ENCODE measurements at regions not wholly inside any gene's neighbourhood (a gene's known extent, or its start where the extent isn't known, plus 50 kb on each side); places are given as distances from the start of the nearest gene placed in this dataset.
A peak's percentile ranks its signal among the peaks of the same experiment; 100 is the strongest.
"Not testable (repeated sequence)": the region's sequence is repeated elsewhere in the genome, so short reads cannot be mapped to it uniquely, and the experiment has no call there.

DNA sequence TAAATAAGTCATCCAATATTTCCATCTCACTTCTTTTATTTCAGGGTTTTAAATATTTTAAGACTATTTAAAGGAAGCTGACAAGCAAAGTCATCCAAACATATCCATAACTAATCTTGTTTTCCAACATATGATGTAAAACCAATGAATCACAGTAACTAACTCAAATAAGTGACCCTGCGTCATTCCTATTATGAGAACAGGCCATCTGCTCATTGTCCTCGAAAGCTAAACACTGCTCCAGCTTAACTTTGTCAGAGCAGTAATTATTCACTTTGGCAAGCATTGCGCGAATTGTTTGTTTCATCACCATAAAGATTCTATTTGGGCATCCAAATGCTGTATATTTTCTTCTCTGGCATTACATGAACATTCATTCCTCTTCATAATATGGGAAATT, 99.1 kb downstream of the CAPZA3 start:
- in situ Hi-C loops (cut with HindIII; ENCODE audit: low pct_ligation_motif_present, low pct_unique_long_range_greater_than_20kb, low sequenced_read_pairs) = no loop called here
- DNase-seq = no peak

DNA sequence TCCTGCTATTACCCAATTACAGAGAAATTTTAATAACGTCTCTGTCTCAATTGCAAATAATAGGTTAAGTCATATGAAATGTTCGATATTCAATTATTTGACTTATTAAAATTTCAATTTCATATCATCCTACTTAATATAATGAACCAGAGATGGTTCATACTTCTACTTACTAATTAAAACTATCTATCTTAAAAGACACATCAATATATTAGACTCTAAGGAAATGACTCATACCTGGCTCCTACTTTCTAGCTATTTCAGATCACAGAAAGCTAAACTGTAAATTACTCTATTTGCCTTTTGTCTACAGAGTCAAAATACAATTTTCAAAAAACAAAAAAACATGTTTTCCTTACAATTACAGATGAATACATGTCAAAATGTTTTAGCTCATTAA, 99.6 kb downstream of the CAPZA3 start:
- in situ Hi-C loops (cut with HindIII; ENCODE audit: low pct_ligation_motif_present, low pct_unique_long_range_greater_than_20kb, low sequenced_read_pairs) = no loop called here

DNA sequence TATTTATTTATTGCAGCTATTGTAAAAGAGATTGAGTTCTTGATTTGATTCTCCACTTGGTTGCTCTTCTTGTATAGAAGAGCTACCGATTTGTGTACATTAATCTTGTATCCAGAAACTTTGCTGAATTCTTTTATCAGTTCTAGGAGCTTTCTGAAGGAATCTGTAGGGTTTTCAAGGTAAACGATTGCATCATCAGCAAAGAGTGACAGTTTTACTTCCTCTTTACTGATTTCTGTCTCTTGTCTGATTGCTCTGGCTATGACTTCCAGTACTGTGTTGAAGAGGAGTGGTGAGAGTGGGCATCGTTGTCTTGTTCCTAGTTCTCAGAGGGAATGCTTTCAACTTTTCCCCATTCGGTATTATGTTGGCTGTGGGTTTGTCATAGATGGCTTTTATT, 103.1 kb downstream of the CAPZA3 start:
- in situ Hi-C loops (cut with HindIII; ENCODE audit: low pct_ligation_motif_present, low pct_unique_long_range_greater_than_20kb, low sequenced_read_pairs); DNase-seq: not testable (repeated sequence)

More for the DNA sequence above, 99.6 kb downstream of the CAPZA3 start:
- no peak for DNase-seq

DNA sequence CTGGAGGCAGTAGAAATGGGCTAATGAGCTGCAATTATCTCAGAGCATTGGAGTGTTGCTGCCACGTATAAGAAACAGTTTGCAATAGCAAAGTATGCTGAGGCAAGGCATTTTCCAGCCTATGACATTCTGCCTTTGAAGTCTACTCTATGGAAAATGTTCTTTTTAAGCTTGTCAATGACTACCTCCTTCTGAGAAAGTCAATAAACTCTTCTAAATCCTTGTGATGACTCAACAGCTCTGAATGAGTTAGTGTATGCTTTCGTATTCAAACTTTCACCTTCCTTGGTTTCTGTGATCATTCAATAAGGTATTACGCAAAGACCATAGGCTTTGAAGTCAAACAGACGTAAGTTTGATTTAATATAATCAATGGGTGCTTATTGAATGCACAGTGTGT, 111.2 kb downstream of the CAPZA3 start:
- in situ Hi-C loops (cut with HindIII; ENCODE audit: low pct_ligation_motif_present, low pct_unique_long_range_greater_than_20kb, low sequenced_read_pairs) = no loop called here
- DNase-seq = no peak

DNA sequence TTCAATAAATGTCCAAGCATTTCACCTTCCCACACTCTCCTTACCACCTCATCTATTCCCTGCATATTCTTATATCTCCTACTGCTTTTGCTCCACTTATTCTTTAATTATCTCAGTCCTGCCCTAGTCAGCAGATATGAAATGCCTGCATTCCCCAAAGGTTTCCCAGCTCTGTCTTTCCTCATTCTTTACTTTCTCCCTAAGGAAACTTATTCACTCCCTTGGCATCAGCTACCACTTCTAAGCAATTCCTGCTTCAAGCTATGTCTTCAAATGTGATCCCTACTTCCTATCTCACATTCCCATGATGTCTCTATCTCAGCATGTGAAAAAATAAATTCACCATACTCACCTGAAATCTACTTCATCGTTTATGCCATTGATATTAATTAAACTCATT, 111.8 kb downstream of the CAPZA3 start:
- no peak for DNase-seq
- in situ Hi-C loops (cut with HindIII; ENCODE audit: low pct_ligation_motif_present, low pct_unique_long_range_greater_than_20kb, low sequenced_read_pairs) = no loop called here

DNA sequence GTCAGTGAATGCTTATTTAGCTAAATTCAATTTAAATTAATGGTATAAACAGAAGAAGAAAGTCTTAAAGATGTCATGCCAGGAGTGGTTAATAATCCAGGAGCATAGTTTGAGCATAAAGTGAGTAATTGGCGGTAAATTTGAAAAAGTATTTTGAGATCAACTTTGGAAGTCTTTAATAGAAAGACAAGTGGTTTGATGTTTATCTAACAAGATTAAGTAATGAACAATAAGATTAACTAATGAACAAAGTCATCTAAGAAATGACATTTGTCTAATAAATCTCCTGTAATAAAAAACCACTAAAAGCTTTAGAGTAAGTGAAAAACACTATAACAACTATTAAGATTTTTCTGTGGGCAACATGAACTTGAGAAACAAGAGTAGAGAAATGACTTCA, 112.8 kb downstream of the CAPZA3 start:
- in situ Hi-C loops (cut with HindIII; ENCODE audit: low pct_ligation_motif_present, low pct_unique_long_range_greater_than_20kb, low sequenced_read_pairs) = no loop called here
- no peak for DNase-seq

DNA sequence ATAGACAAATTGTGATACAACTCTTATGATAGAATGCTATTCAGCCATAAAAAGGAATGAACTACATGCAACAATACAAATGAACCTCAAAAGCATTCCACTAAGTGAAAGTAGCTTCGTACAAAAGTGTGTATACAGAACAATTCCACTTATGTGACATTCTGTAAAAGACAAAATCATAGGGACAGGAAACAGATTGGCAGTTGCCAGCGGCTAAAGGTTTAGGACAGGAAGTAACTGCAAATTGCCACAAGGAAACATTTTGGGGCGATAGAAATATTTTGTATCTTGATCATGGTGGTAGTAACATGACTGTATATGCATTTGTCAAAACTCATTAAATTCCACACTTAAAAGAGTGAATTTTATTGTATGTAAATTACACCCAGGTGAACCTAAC, 113.4 kb downstream of the CAPZA3 start:
- in situ Hi-C loops (cut with HindIII; ENCODE audit: low pct_ligation_motif_present, low pct_unique_long_range_greater_than_20kb, low sequenced_read_pairs) = no loop called here
- no peak for DNase-seq

DNA sequence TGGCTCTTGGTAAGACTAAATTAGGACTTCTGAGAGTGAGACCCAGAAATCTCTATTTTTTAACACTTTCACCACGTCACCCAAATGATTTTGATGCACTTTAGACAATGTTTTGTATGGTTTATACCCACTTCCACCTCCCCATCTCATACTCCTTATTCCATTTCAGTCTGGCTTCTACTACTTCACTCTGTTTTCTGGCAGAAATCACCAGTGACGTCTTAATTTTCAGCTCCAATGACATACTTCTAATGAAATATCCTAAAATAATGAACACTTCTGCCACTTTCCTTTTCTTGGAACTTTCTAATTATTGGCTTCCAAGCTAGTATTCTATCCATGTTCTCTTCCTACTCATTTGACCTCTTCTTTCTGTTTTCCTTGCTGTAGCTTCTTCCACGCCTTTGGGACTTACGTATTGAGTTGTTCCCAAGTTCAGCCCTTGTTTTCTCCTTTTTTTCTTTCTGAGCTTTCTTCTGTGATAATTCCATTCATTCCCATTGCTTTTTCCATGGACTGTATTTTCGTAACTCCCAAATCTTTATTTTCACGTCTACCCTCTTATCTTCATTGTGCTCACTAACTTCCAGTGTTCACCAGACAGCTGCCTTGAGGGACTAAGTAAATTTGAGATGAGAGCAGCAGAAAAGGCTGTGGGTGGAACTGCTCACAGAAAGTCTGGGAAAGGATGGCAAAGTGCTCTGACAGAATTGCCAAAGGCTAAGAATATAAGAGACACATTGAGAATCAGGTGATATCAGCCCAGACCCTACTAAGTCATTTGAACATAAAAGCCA, 115.8 kb downstream of the CAPZA3 start:
- DNase-seq = no peak
- in situ Hi-C loops (cut with HindIII; ENCODE audit: low pct_ligation_motif_present, low pct_unique_long_range_greater_than_20kb, low sequenced_read_pairs) = no loop called here

DNA sequence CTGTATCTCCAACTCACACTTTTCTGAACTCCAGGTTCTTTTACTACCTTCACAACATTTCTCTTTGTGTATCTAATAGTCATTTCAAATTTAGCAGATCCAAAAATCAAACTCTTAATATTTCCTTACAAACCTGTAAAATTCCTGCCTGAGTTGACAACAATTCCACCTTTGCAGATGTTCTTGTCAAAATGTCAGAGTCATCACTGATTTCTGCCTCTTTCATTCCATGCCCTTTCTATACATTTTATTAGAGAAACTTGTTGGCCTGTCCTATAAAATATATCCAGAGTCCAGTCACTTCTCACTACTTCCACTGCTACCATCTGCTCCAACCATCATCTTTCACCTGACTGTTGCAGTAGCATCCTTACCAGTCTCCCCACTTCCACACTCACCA, 119.7 kb downstream of the CAPZA3 start:
- DNase-seq = no peak
- in situ Hi-C loops (cut with HindIII; ENCODE audit: low pct_ligation_motif_present, low pct_unique_long_range_greater_than_20kb, low sequenced_read_pairs) = no loop called here

DNA sequence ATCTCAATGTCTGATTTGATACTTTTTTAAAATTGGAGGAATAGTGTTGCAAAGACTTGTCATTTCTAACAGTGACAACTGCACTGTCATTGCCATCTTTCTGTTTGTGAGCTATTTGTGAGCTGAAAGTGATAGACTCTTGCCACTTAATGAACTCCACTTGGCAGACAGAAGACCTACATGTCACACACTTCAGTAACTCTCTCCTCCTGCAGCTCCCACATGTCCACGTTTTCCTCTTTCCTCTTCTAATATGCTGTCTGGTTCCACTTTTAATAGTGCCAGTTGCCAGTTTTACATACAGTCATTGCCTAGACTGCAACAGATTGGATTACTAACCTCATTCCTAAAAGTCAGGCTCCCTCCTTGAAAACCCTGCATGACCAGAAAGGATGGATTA, 121.5 kb downstream of the CAPZA3 start:
- in situ Hi-C loops (cut with HindIII; ENCODE audit: low pct_ligation_motif_present, low pct_unique_long_range_greater_than_20kb, low sequenced_read_pairs) = no loop called here
- no peak for DNase-seq

DNA sequence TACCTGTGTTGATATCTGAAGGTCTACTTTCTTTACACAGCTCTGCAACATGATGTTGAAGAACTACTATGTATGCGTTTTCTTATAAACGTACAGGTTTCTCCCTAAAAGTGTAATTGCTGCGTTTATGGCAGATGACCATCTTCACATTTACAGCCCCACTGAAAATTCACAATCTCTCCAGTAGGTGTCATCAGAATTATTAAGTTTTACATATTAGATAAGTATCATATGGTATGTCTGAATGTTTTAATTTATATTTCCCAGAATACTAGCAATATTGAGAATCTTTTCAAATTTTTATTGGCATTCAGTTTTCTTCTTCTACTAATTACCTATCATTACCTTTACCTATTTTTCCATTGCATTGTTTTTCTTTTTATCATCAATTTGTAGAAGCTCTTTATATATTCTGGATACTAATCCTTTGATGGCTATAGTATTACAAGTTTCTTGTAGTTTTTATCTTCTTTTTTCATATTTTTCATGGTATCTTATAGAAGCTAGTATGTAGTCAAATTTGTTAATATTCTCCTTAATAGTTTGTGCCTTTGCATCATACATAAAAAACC, 123.5 kb downstream of the CAPZA3 start:
- in situ Hi-C loops (cut with HindIII; ENCODE audit: low pct_ligation_motif_present, low pct_unique_long_range_greater_than_20kb, low sequenced_read_pairs) = no loop called here
- peak; percentile 73 for DNase-seq

DNA sequence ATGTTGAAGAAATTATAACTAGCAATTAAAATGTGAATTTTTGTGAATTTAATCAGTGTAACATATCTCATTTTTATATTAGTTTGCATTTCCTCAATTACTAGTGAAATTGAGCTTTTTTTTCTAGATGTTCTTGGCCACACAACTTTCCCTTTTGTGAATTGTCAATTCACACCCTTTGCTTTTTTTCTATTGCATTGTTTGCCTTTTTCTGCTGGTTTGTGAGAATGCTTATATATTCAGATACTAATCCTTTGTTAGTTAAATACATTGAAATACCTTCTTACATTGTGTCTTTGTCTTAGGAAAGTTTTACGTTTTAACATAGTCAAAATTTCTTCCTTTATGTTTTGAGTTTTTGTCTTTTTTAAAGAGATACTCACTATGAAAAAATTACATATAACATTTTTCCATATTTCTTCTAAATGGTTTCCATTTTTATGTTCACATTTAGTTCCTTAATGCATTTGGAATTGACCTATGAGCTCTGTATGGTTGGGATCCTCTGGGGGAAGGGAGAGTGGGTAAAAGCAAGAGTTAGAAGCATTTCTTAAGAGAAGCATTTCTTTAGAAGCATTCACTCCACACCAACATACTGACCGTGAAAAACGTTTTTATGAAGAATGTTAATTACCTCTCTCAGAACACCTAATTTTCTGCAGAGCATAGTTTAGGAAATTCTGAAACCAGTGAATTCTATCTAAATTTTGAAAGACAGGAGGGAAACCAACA, 126.0 kb downstream of the CAPZA3 start:
- no peak for DNase-seq
- in situ Hi-C loops (cut with HindIII; ENCODE audit: low pct_ligation_motif_present, low pct_unique_long_range_greater_than_20kb, low sequenced_read_pairs) = no loop called here

DNA sequence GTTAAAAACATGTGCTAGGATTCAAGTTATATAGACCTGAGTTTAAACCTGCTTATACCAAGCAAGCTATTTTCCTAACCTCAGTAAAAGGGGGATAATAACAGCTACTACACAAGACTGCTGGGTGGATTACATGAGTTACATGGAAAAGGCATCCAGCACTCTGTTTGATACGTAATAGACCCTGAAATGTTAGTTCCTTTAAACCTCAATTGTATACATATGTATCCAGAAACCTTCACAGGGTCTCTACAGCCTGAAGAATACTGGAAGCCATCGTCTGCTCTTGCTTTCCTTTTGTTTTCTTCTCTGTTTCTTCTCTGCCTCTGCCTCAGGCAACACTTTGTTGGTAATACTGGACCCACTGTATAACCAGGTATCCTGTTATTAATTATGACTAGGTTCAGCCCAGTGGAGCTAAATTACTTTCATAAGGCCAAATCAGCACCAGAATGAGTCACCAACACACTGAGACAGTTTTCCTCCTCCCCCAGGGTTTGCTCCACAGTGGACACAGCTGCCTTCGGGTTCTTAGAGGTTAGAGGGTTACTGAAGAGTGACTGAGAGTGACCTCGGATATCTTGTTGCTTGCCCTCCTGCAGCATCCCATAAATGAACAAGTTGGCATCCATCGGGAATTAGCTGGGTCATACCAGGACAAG, 127.1 kb downstream of the CAPZA3 start:
- DNase-seq = peak; percentile 68
- in situ Hi-C loops (cut with HindIII; ENCODE audit: low pct_ligation_motif_present, low pct_unique_long_range_greater_than_20kb, low sequenced_read_pairs) = no loop called here

DNA sequence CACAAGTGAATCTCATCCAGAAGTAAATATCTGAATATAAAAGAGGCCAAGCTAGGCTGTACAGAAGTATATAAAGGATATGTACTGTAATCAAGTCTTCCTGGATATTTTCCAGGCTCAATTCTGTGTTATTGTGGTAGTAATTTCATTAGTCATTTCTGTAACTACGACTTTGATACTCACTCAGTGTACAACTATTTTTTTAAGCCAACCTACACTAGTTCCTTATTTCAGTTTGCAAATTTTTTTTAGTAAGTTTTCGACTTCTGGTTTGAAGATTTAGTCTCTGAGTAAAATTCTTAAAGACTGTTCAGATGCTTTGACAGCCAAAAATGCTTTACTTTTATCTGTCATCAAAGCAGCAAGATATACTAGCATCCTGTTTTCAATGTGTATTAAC, 130.8 kb downstream of the CAPZA3 start:
- DNase-seq = no peak
- in situ Hi-C loops (cut with HindIII; ENCODE audit: low pct_ligation_motif_present, low pct_unique_long_range_greater_than_20kb, low sequenced_read_pairs) = no loop called here

DNA sequence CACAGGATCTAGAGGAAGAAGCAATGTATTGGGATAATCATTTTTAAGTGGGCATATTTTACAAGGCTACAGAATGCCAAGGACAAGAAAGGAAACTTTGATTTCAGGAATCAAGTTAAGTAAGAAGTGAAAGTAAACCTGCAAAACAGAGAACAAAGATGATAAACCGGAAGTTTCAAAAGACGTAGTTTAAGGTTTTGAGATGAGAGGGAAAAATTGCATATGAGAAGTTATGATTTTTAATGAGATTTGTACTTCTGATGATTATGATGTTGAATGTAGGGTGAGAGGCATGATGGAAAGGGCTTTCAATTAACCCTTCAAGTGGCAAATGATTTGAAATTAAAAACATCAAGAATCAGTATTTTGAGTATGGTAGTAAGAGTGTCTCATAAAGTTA, 134.9 kb downstream of the CAPZA3 start:
- in situ Hi-C loops (cut with HindIII; ENCODE audit: low pct_ligation_motif_present, low pct_unique_long_range_greater_than_20kb, low sequenced_read_pairs) = no loop called here
- DNase-seq = no peak

DNA sequence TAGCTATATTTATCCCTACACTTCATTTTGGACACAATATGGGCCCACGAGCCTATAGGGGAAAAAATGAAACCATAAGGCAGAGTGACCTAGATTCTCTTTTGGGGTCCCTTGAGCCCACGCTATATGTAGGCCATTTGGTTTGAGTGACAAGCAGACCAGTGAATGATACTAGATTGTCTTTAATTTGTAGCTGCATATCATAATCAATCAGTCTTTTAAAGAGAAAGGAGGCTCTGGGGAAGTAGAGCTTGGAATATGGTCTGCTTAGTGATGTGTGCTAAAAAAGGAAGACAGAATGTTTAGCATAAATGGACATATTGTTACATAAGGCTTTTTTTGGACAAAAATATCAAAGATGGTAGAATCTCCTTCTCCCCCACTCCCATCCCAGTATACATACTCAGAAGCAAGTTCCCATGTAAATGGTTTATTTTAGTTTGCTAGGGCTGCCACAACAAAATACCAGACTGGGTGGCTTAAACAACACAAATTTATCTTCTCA, 140.8 kb downstream of the CAPZA3 start:
- in situ Hi-C loops (cut with HindIII; ENCODE audit: low pct_ligation_motif_present, low pct_unique_long_range_greater_than_20kb, low sequenced_read_pairs) = no loop called here
- no peak for DNase-seq

DNA sequence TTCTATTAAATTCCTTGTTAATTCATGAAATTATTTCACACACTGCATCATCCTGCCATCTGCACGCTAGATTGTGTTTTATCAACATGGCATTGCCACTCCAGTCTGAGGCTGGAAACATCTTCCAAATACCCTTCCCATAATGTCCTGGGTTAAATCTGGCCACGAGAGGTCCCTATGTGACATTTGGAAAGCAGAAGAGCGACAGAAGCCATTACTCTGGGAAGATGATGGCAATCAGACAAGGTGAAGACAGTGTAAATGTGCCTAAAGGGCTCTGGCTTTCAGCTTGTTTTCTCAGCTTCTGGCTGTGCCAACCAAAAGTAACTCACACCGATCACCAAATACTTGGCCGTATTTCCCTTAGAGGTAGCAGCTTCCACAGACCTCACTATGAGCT, 144.8 kb downstream of the CAPZA3 start:
- no peak for DNase-seq
- in situ Hi-C loops (cut with HindIII; ENCODE audit: low pct_ligation_motif_present, low pct_unique_long_range_greater_than_20kb, low sequenced_read_pairs) = no loop called here

DNA sequence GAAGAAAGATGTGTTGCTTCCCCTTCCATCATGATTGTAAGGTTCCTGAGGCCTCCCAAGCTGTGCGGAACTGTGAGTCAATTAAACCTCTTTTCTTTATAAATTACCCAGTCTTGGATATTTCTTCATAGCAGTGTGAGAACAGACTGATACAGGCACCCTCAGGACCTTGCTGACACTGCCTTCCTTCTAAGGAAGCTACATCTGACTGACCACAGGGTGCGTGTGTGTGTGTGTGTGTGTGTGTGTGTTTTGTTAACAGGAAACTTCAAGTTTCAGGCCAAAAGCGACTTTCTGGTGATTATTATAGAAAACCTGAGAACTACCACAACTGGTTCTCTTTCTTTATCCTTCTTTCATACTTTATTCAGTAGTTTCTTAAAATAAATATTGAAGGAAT, 149.0 kb downstream of the CAPZA3 start:
- DNase-seq = no peak
- in situ Hi-C loops (cut with HindIII; ENCODE audit: low pct_ligation_motif_present, low pct_unique_long_range_greater_than_20kb, low sequenced_read_pairs) = no loop called here

DNA sequence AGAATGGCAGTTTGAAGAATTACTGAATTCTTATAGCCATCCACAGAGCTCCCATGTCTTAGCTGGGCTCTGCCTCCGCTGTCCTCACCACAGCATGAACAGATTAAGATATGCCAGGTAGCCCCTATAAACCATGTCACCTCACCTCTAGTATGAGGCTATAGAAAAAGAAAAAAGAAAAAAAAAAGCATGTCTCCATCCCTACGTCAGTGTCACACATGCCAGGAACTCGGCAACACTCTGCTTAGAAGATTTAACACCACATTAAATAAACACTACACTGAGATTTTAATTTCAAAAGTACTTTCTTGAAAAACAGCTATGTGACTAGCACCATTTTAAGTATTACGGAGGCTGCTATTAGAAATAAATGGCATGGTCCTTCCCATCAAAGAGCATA, 149.4 kb downstream of the CAPZA3 start:
- no peak for DNase-seq
- in situ Hi-C loops (cut with HindIII; ENCODE audit: low pct_ligation_motif_present, low pct_unique_long_range_greater_than_20kb, low sequenced_read_pairs) = no loop called here

Data from ACHN (cell line).